Mucosa of descending colon (tissue), 3 donors: ENCODE measurements at regions not wholly inside any gene's neighbourhood (a gene's known extent, or its start where the extent isn't known, plus 50 kb on each side); places are given as distances from the start of the nearest gene placed in this dataset.

Source experiments
- ATAC-seq: fragments of 200-7000 bp; cut with Tn5 transposase; one replicate; pipeline ENCODE4 v1.9.1; 2020; ENCODE audit warnings: mild to moderate bottlenecking, moderate library complexity
- DNase-seq, 3 donors: peaks; one replicate each; pipeline ENCODE4 v3.0.0-alpha.2; 2020
- H3K36me3 ChIP-seq: fragments of 200-600 bp; one replicate; pipeline ENCODE4 v1.8.0; 2021; ENCODE audit warnings: low read depth, mild to moderate bottlenecking
- H3K4me1 ChIP-seq: fragments of 200-600 bp; one replicate; pipeline ENCODE4 v1.8.0; 2021; ENCODE audit warnings: low read depth, mild to moderate bottlenecking
- H3K4me3 ChIP-seq: fragments of 200-600 bp; one replicate; pipeline ENCODE4 v1.8.0; 2021; ENCODE audit warnings: mild to moderate bottlenecking
- H3K9me3 ChIP-seq: fragments of 200-600 bp; one replicate; pipeline ENCODE4 v1.8.0; 2021; ENCODE audit warnings: mild to moderate bottlenecking
- CTCF ChIP-seq: fragments of 200-600 bp; IDR thresholded peaks from one replicate; pipeline ENCODE4 v1.8.0; 2022; ENCODE audit warnings: antibody characterized with exemption, mild to moderate bottlenecking
- intact Hi-C, 2 donors: fragments of 100-400 bp; cut with DNase I in 1 of 2; cut with micrococcal nuclease in 1 of 2; formaldehyde crosslinking; loops; one replicate each; pipeline versions ENCODE4 v1.11.0 to v1.11.1; 2022; cut with DNase I, micrococcal nuclease
- donor health status: DM: no; HTN: no; CAD: no; lungs with moderate emphysema.
- donor health status: DM: no; HTN: no; CAD: no.
- donor health status: DM: no; HTN: yes; CAD: no.

DNA sequence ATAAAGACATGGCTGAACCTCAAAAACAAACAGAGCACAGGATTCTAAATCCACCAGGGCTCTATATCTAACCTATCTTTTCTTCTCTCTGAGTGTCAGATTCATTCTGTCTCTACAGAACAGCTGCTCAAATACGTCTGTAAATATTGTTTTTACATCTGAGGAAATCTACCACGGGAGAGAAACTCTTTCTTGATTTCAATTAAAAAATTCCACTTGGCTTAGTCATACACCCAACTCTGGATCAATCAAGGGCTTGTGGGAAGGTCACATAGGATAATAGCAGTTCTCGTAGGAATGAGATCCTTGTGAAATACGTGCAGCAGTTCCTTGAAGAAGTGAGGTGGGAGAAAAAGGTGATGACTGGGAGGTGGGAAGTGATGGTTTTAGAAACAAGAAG is 1355.7 kb upstream of the ADGRL2 start:
- DNase-seq (no peak), ATAC-seq (no peak)
- no peak for TF ChIP-seq CTCF
- intact Hi-C loops = no loop called here
- Histone ChIP-seq H3K4me3 (no peak overlapping the region), H3K36me3 (no peaks in the 10 kb centered on the region), H3K4me1 (no peaks in the 10 kb centered on the region), H3K9me3 (no peaks in the 10 kb centered on the region)

GRCh38 chr1:80444171-80444570 is 1356.6 kb upstream of the ADGRL2 start:
- H3K36me3 ChIP-seq = no peaks in the 10 kb centered on the region
- H3K9me3 ChIP-seq = no peaks in the 10 kb centered on the region
- intact Hi-C loops = no loop called here
- no peak for TF ChIP-seq CTCF
- ATAC-seq (no peak), DNase-seq (no peak)
- no peak overlapping the region for H3K4me3 ChIP-seq
- no peaks in the 10 kb centered on the region for H3K4me1 ChIP-seq

- TF ChIP-seq CTCF = no peak
- Histone ChIP-seq H3K9me3 (no peaks in the 10 kb centered on the region), H3K36me3 (no peaks in the 10 kb centered on the region), H3K4me1 (no peaks in the 10 kb centered on the region), H3K4me3 (no peak overlapping the region)
- DNase-seq = no peak
- no peak for ATAC-seq
- intact Hi-C loops = no loop called here
Measured at GRCh38 chr1:80441664-80442063, 1359.1 kb upstream of the ADGRL2 start.

- TF ChIP-seq CTCF = no peak
- DNase-seq (no peak), ATAC-seq (no peak)
- no peaks in the 10 kb centered on the region for H3K4me1 ChIP-seq
- intact Hi-C loops = no loop called here
- no peaks in the 10 kb centered on the region for H3K9me3 ChIP-seq
- no peak overlapping the region for H3K4me3 ChIP-seq
- H3K36me3 ChIP-seq = no peaks in the 10 kb centered on the region
Measured at GRCh38 chr1:80436851-80437250, 1363.9 kb upstream of the ADGRL2 start.

- H3K9me3 ChIP-seq = no peaks in the 10 kb centered on the region
- no peak overlapping the region for H3K4me3 ChIP-seq
- TF ChIP-seq CTCF = no peak
- intact Hi-C loops = no loop called here
- ATAC-seq = no peak
- H3K4me1 ChIP-seq = no peaks in the 10 kb centered on the region
- DNase-seq = no peak
- no peaks in the 10 kb centered on the region for H3K36me3 ChIP-seq
Measured at GRCh38 chr1:80427881-80428280, 1372.9 kb upstream of the ADGRL2 start.

GRCh38 chr1:80424249-80424648 is 1376.5 kb upstream of the ADGRL2 start:
- no peak for TF ChIP-seq CTCF
- Histone ChIP-seq H3K4me3 (no peak overlapping the region), H3K36me3 (no peaks in the 10 kb centered on the region), H3K9me3 (no peaks in the 10 kb centered on the region), H3K4me1 (no peaks in the 10 kb centered on the region)
- no peak for DNase-seq
- ATAC-seq = no peak
- intact Hi-C loops = no loop called here
